ENCODE measurements at regions not wholly inside any gene's neighbourhood (a gene's known extent, or its start where the extent isn't known, plus 50 kb on each side); places are given as distances from the start of the nearest gene placed in this dataset.

DNA sequence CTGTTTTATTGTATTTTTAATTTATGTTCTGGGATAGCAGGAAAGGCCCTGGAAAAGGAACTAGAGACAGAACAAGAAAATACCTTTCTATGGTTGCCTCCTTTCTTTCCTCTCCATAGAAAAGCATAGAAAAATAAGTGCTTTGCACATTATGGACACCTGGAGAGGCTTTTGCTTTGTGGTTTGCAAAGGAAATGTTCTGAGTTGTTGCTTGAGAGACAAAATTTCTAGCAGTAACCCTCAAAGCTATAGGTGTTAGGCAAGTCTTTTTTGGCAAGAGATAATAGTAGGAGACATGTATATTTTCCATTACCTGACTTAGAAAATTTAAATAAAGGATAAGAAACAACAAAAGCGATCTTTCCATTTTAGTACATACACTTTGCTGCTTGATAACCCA lies 378.6 kb upstream of the PRKCQ start:
- Mint-ChIP-seq H3K27me3 (ENCODE audit: insufficient read depth) (no peaks in the 10 kb centered on the region), H3K36me3 (ENCODE audit: low read depth) (no peaks in the 10 kb centered on the region), H3K9me3 (no peaks in the 10 kb centered on the region), H3K4me1 (no peaks in the 10 kb centered on the region), H3K27ac (no peak overlapping the region), H3K4me3 (no peak overlapping the region)
- no peak overlapping the region for H3K27ac ChIP-seq (ENCODE audit: low read depth, low read length)
- no peaks in the 10 kb centered on the region for H3K27me3 ChIP-seq (ENCODE audit: control insufficient read depth, insufficient read depth, low read length, poor library complexity, severe bottlenecking)
- no peaks in the 10 kb centered on the region for H3K4me1 ChIP-seq (ENCODE audit: control insufficient read depth, insufficient read depth, low read length)
- TF ChIP-seq, protein P1, sequence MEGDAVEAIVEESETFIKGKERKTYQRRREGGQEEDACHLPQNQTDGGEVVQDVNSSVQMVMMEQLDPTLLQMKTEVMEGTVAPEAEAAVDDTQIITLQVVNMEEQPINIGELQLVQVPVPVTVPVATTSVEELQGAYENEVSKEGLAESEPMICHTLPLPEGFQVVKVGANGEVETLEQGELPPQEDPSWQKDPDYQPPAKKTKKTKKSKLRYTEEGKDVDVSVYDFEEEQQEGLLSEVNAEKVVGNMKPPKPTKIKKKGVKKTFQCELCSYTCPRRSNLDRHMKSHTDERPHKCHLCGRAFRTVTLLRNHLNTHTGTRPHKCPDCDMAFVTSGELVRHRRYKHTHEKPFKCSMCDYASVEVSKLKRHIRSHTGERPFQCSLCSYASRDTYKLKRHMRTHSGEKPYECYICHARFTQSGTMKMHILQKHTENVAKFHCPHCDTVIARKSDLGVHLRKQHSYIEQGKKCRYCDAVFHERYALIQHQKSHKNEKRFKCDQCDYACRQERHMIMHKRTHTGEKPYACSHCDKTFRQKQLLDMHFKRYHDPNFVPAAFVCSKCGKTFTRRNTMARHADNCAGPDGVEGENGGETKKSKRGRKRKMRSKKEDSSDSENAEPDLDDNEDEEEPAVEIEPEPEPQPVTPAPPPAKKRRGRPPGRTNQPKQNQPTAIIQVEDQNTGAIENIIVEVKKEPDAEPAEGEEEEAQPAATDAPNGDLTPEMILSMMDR (conservative IDR thresholded peaks at IDR 0.05): no peak
- DNase-seq: no peak
- H3K9ac ChIP-seq (ENCODE audit: extremely low read depth, low read length, poor library complexity, severe bottlenecking): no peak overlapping the region
- H3K36me3 ChIP-seq (ENCODE audit: control insufficient read depth, insufficient read depth, low read length): no peaks in the 10 kb centered on the region
- no peak overlapping the region for H3K4me3 ChIP-seq (ENCODE audit: low read length)
- no CpG with 5 or more reads among the region's 1 CpG for WGBS, 2 experiments (ENCODE audit: insufficient coverage in 1 of 2, insufficient read length in 1 of 2)
- H3K9me3 ChIP-seq (ENCODE audit: control insufficient read depth, low read length): no peaks in the 10 kb centered on the region

- 50 to 63% methylated on average over 1 of the region's 1 CpG for WGBS, 2 experiments (ENCODE audit: insufficient coverage in 1 of 2, insufficient read length in 1 of 2)
- no peaks in the 10 kb centered on the region for H3K27me3 Mint-ChIP-seq (ENCODE audit: insufficient read depth)
- no peak overlapping the region for H3K27ac ChIP-seq (ENCODE audit: low read depth, low read length)
- no peaks in the 10 kb centered on the region for H3K9me3 ChIP-seq (ENCODE audit: control insufficient read depth, low read length)
- H3K9me3 Mint-ChIP-seq: no peaks in the 10 kb centered on the region
- no peaks in the 10 kb centered on the region for H3K4me1 ChIP-seq (ENCODE audit: control insufficient read depth, insufficient read depth, low read length)
- H3K4me3 Mint-ChIP-seq: no peak overlapping the region
- H3K9ac ChIP-seq (ENCODE audit: extremely low read depth, low read length, poor library complexity, severe bottlenecking): no peak overlapping the region
- no peaks in the 10 kb centered on the region for H3K36me3 Mint-ChIP-seq (ENCODE audit: low read depth)
- no peaks in the 10 kb centered on the region for H3K27me3 ChIP-seq (ENCODE audit: control insufficient read depth, insufficient read depth, low read length, poor library complexity, severe bottlenecking)
- DNase-seq: no peak
- H3K27ac Mint-ChIP-seq: no peak overlapping the region
- TF ChIP-seq, protein P1 (conservative IDR thresholded peaks at IDR 0.05): peak; percentile 20
- H3K4me3 ChIP-seq (ENCODE audit: low read length): no peak overlapping the region
- peaks cover 3% of the 10 kb centered on the region for H3K4me1 Mint-ChIP-seq
- H3K36me3 ChIP-seq (ENCODE audit: control insufficient read depth, insufficient read depth, low read length): no peaks in the 10 kb centered on the region
Observed at GRCh38 chr10:6958254-6958653, 378.2 kb upstream of the PRKCQ start.

- H3K4me1 ChIP-seq (ENCODE audit: control insufficient read depth, insufficient read depth, low read length): no peaks in the 10 kb centered on the region
- no peak for DNase-seq
- no peaks in the 10 kb centered on the region for H3K36me3 ChIP-seq (ENCODE audit: control insufficient read depth, insufficient read depth, low read length)
- H3K9me3 Mint-ChIP-seq: no peaks in the 10 kb centered on the region
- no peak overlapping the region for H3K4me3 ChIP-seq (ENCODE audit: low read length)
- 89 to 95% methylated on average over 3 to 4 of the region's 4 CpGs for WGBS, 2 experiments (ENCODE audit: insufficient coverage in 1 of 2, insufficient read length in 1 of 2)
- no peaks in the 10 kb centered on the region for H3K36me3 Mint-ChIP-seq (ENCODE audit: low read depth)
- H3K27me3 ChIP-seq (ENCODE audit: control insufficient read depth, insufficient read depth, low read length, poor library complexity, severe bottlenecking): no peaks in the 10 kb centered on the region
- no peaks in the 10 kb centered on the region for H3K9me3 ChIP-seq (ENCODE audit: control insufficient read depth, low read length)
- no peak overlapping the region for H3K27ac ChIP-seq (ENCODE audit: low read depth, low read length)
- H3K27me3 Mint-ChIP-seq (ENCODE audit: insufficient read depth): no peaks in the 10 kb centered on the region
- H3K4me3 Mint-ChIP-seq: no peak overlapping the region
- H3K4me1 Mint-ChIP-seq: peaks cover 7% of the 10 kb centered on the region
- H3K9ac ChIP-seq (ENCODE audit: extremely low read depth, low read length, poor library complexity, severe bottlenecking): no peak overlapping the region
- no peak overlapping the region for H3K27ac Mint-ChIP-seq
- TF ChIP-seq, protein P1 (conservative IDR thresholded peaks at IDR 0.05): no peak
Observed at GRCh38 chr10:6957851-6958250, 377.8 kb upstream of the PRKCQ start.

Data from endodermal cell (in vitro differentiated cells).